ENCODE measurements at regions not wholly inside any gene's neighbourhood (a gene's known extent, or its start where the extent isn't known, plus 50 kb on each side); places are given as distances from the start of the nearest gene placed in this dataset.

DNA sequence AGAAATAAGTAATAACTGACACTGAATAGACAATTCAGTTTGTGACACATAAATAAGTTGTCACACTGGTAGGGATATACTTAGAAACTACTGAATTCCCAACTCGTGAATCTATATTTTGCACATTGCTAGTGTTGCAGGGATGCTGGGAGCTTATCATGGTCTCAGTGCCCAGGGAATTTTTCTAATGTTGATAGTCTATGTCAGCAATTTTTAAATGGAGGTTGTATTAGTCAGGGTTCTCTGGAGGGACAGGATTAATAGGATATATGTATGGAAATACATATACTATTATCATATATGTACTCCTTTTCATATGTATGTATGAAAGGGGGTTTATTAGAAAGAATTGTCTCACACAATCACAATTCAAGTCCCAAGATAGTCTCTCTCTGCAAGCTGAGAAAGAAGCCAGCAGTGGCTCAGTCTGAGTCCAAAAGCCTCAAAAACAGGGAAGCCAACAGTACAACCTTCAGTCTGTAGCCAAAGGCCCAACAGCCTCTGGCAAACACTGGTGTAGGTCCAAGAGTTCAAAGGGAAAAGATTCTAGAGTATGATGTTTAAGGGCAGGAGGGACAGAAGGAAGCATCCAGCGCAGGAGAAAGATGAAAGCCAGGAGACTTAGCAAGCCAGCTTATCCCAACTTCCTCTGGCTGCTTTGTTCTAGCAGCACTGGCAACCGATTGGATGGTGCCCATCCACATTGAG is 980.9 kb upstream of the GJE1 start:
- ChIA-PET POLR2A (no interaction called here), CTCF (ENCODE audit: low intra/inter-chr PET ratio) (no interaction called here)
- Histone ChIP-seq H3K4me3 (no peak overlapping the region), H3K27ac (ENCODE audit: extremely low read depth, low read depth, low read length) (no peak overlapping the region), H4K20me1 (replicated peaks; ENCODE audit: control insufficient read depth, insufficient read depth, low read length) (no peaks in the 10 kb centered on the region), H3K9me3 (replicated peaks; ENCODE audit: control insufficient read depth, insufficient read depth, low read depth, low read length) (peaks cover 2% of the 10 kb centered on the region), H3K4me1 (replicated peaks in 1 of 2; ENCODE audit: control insufficient read depth in 2 of 2, insufficient read depth in 2 of 2, low read length in 2 of 2) (no peaks in the 10 kb centered on the region), H3K4me2 (ENCODE audit: insufficient read depth, low read length) (no peak overlapping the region), H2AFZ (ENCODE audit: low read depth, low read length) (no peak overlapping the region), H3K9me1 (ENCODE audit: control insufficient read depth, insufficient read depth, low read length) (no peaks in the 10 kb centered on the region), H3K9ac (ENCODE audit: insufficient read depth in 1 of 2, low read depth in 2 of 2, low read length in 2 of 2) (no peak overlapping the region), H3K79me2 (ENCODE audit: control insufficient read depth, insufficient read depth, low read length) (no peaks in the 10 kb centered on the region), H3K36me3 (ENCODE audit: control insufficient read depth, insufficient read depth, low read length) (no peaks in the 10 kb centered on the region), H3K27me3 (ENCODE audit: control insufficient read depth in 2 of 2, insufficient read depth in 2 of 2, low read length in 2 of 2) (no peaks in the 10 kb centered on the region)
- in situ Hi-C loops (cut with MboI): no loop called here
- intact Hi-C loops (cut with micrococcal nuclease): no loop called here
- WGBS (ENCODE audit: insufficient coverage, low coverage, missing lambda C conversion rate): 0% methylated on average over 3 of the region's 3 CpGs
- no TSS peak for BruUV-seq (replicated peaks)
- no peak for TF ChIP-seq HNRNPK (IDR thresholded peaks at IDR 0.05; ENCODE audit: low read depth, low read length, poor library complexity, severe bottlenecking)
- TF ChIP-seq ZNF316 (IDR thresholded peaks at IDR 0.05): peak; percentile 33; the same call in 1 of the 2 replicates
- DNase-seq (ENCODE audit: extremely low read depth in 1 of 4, low spot score in 3 of 4) (no peak), FAIRE-seq (no peak), ATAC-seq (no peak)

DNA sequence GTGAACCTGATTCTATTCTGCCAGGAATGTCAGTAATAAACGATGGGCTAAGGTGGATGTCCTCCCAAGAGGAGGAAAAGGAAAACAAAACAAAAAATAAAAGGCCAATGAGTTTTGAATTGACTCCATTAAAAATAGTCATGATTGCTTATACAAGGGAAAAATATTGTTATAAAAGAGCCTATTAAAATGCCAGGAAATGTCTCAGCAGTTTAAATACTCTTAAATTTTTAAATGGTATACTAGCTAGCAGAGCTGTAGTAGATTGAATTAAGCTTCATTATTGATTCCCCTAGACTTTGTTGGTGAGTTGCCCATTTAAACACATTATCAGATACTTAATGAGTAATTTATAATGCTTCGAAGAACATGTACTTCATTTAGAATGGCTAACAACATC is 990.9 kb upstream of the GJE1 start:
- Histone ChIP-seq H3K4me1 (replicated peaks in 1 of 2; ENCODE audit: control insufficient read depth in 2 of 2, insufficient read depth in 2 of 2, low read length in 2 of 2) (no peaks in the 10 kb centered on the region), H3K9me3 (replicated peaks; ENCODE audit: control insufficient read depth, insufficient read depth, low read depth, low read length) (no peaks in the 10 kb centered on the region), H3K36me3 (ENCODE audit: control insufficient read depth, insufficient read depth, low read length) (no peaks in the 10 kb centered on the region), H3K9ac (ENCODE audit: insufficient read depth in 1 of 2, low read depth in 2 of 2, low read length in 2 of 2) (no peak overlapping the region), H3K79me2 (ENCODE audit: control insufficient read depth, insufficient read depth, low read length) (no peaks in the 10 kb centered on the region), H4K20me1 (replicated peaks; ENCODE audit: control insufficient read depth, insufficient read depth, low read length) (no peaks in the 10 kb centered on the region), H3K9me1 (ENCODE audit: control insufficient read depth, insufficient read depth, low read length) (no peaks in the 10 kb centered on the region), H3K27ac (ENCODE audit: extremely low read depth, low read depth, low read length) (no peak overlapping the region), H3K27me3 (ENCODE audit: control insufficient read depth in 2 of 2, insufficient read depth in 2 of 2, low read length in 2 of 2) (no peaks in the 10 kb centered on the region), H2AFZ (ENCODE audit: low read depth, low read length) (no peak overlapping the region), H3K4me2 (ENCODE audit: insufficient read depth, low read length) (no peak overlapping the region), H3K4me3 (no peak overlapping the region)
- DNase-seq (ENCODE audit: extremely low read depth in 1 of 4, low spot score in 3 of 4) (no peak), FAIRE-seq (no peak), ATAC-seq (no peak)
- POLR2A ChIA-PET: no interaction called here
- CTCF ChIA-PET (ENCODE audit: low intra/inter-chr PET ratio): no interaction called here
- 0% methylated on average over 2 of the region's 2 CpGs for WGBS (ENCODE audit: insufficient coverage, low coverage, missing lambda C conversion rate)
- BruUV-seq (replicated peaks): no TSS peak
- intact Hi-C loops (cut with micrococcal nuclease): no loop called here
- in situ Hi-C loops (cut with MboI): no loop called here
- TF ChIP-seq RBM22 (IDR thresholded peaks at IDR 0.05; ENCODE audit: low read depth, low read length, poor library complexity, severe bottlenecking) (no peak), MAFK (IDR thresholded peaks at IDR 0.05; ENCODE audit: low read length) (no peak), STAT5B (CRISPR knock-in tag; IDR thresholded peaks at IDR 0.05) (no peak), ZKSCAN3 (CRISPR knock-in tag; IDR thresholded peaks at IDR 0.05) (no peak), CBX1 (IDR thresholded peaks at IDR 0.05; ENCODE audit: low read depth) (no peak)
- TF ChIP-seq, protein P1, sequence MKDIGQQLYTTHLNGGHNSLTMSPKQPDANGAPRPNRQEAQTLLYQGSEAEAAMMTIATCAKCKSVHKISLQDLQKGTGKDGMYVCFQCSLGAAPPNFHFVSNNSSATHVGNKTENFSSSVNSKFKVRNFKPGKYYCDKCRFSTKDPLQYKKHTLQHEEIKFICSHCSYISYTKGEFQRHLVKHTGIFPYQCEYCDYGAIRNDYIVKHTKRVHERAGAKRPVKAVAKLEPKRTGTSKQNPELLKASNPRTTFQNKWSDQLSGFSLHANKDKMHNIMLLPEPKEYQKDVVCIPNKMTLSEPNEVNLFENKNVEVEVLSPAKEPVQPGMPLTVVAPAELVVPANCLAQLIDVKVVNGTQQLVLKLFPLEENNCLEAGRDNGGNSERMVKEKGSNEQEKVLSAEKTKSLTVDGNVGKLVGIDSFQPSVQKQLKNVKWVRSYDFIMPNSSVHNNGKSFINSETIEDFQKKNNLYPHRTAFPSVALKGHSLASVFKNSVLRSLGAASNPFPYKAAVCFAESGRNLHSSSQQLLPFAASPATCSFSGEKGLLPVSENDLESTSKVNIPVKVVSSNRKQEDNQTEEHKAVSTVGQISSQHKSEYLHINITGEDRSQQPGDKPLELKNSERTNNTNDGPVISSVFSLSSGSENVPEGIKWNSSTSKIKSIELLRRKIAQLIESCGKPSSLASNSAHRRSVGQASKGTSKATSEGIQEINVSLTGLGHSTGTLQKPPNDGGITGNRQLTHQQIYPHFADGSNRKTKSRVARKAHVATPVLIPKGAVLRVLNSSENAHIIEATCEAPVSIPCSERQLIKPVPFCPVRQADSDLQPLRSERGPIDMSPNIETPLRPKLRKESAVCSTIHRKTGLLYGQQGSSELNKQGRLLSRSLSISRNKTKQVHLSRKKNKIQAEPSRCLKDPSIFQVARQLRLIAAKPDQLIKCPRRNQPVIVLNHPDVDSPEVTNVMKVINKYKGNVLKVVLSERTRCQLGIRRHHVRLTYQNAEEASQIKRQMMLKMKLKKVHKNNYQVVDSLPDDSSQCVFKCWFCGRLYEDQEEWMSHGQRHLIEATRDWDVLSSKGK (CRISPR knock-in tag; IDR thresholded peaks at IDR 0.05): no peak
- TF ChIP-seq, protein P2, sequence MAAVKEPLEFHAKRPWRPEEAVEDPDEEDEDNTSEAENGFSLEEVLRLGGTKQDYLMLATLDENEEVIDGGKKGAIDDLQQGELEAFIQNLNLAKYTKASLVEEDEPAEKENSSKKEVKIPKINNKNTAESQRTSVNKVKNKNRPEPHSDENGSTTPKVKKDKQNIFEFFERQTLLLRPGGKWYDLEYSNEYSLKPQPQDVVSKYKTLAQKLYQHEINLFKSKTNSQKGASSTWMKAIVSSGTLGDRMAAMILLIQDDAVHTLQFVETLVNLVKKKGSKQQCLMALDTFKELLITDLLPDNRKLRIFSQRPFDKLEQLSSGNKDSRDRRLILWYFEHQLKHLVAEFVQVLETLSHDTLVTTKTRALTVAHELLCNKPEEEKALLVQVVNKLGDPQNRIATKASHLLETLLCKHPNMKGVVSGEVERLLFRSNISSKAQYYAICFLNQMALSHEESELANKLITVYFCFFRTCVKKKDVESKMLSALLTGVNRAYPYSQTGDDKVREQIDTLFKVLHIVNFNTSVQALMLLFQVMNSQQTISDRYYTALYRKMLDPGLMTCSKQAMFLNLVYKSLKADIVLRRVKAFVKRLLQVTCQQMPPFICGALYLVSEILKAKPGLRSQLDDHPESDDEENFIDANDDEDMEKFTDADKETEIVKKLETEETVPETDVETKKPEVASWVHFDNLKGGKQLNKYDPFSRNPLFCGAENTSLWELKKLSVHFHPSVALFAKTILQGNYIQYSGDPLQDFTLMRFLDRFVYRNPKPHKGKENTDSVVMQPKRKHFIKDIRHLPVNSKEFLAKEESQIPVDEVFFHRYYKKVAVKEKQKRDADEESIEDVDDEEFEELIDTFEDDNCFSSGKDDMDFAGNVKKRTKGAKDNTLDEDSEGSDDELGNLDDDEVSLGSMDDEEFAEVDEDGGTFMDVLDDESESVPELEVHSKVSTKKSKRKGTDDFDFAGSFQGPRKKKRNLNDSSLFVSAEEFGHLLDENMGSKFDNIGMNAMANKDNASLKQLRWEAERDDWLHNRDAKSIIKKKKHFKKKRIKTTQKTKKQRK (IDR thresholded peaks at IDR 0.05; ENCODE audit: borderline replicate concordance, low read depth, low read length): no peak

Measured in K562 (cell line).